Muscle of leg (tissue), 3 donors: ENCODE measurements at regions not wholly inside any gene's neighbourhood (a gene's known extent, or its start where the extent isn't known, plus 50 kb on each side); places are given as distances from the start of the nearest gene placed in this dataset.

Source experiments
- DNase-seq: peaks from one replicate; pipeline ENCODE4 v3.0.0; 2013
- H3K27ac ChIP-seq: one replicate; pipeline ENCODE4 v1.5.1; 2013; ENCODE audit warnings: mild to moderate bottlenecking, low read length, control low read depth
- H3K27me3 ChIP-seq: one replicate; pipeline ENCODE4 v1.6.1; 2013; ENCODE audit warnings: low read length; ENCODE audit not compliant: control insufficient read depth, insufficient read depth
- H3K36me3 ChIP-seq: one replicate; pipeline ENCODE4 v1.6.1; 2013; ENCODE audit warnings: low read length; ENCODE audit not compliant: control insufficient read depth, insufficient read depth
- H3K4me1 ChIP-seq: one replicate; pipeline ENCODE4 v1.6.1; 2013; ENCODE audit warnings: low read length; ENCODE audit not compliant: control insufficient read depth, insufficient read depth
- H3K4me3 ChIP-seq: one replicate; pipeline ENCODE4 v1.5.1; 2013; ENCODE audit warnings: low read length, control low read depth
- H3K9me3 ChIP-seq: replicated peaks from 2 replicates; pipeline ENCODE4 v1.6.1; 2013; ENCODE audit warnings: low read depth, low read length; ENCODE audit not compliant: control insufficient read depth
- WGBS: methylation state at CpG from one replicate; pipeline ENCODE4 v1.1.5; 2013; ENCODE audit warnings: missing lambda C conversion rate; ENCODE audit not compliant: insufficient coverage; 5-methylcytosine and 5-hydroxymethylcytosine counted together

- Histone ChIP-seq H3K27ac (no peak overlapping the region), H3K4me3 (no peak overlapping the region), H3K27me3 (no peaks in the 10 kb centered on the region), H3K9me3 (no peaks in the 10 kb centered on the region), H3K4me1 (no peaks in the 10 kb centered on the region), H3K36me3 (no peaks in the 10 kb centered on the region)
- no CpG with 5 or more reads among the region's 4 CpGs for WGBS
- no peak for DNase-seq
These were observed 636.6 kb upstream of the GOT2 start for GRCh38 chr16:59370717-59371116.

GRCh38 chr16:59369523-59369922 lies 635.4 kb upstream of the GOT2 start:
- no peaks in the 10 kb centered on the region for H3K36me3 ChIP-seq
- no peak overlapping the region for H3K4me3 ChIP-seq
- H3K4me1 ChIP-seq: no peaks in the 10 kb centered on the region
- H3K9me3 ChIP-seq: no peaks in the 10 kb centered on the region
- WGBS: no CpG with 5 or more reads among the region's 5 CpGs
- no peak for DNase-seq
- no peaks in the 10 kb centered on the region for H3K27me3 ChIP-seq
- H3K27ac ChIP-seq: no peak overlapping the region

- no peaks in the 10 kb centered on the region for H3K27me3 ChIP-seq
- no peaks in the 10 kb centered on the region for H3K9me3 ChIP-seq
- no peak overlapping the region for H3K4me3 ChIP-seq
- no peaks in the 10 kb centered on the region for H3K4me1 ChIP-seq
- no peak overlapping the region for H3K27ac ChIP-seq
- WGBS: 56% methylated on average over 2 of the region's 6 CpGs
- H3K36me3 ChIP-seq: no peaks in the 10 kb centered on the region
- no peak for DNase-seq
These were observed 634.5 kb upstream of the GOT2 start for GRCh38 chr16:59368586-59368985.

GRCh38 chr16:59356709-59357108 lies 622.6 kb upstream of the GOT2 start:
- Histone ChIP-seq H3K27ac (no peak overlapping the region), H3K36me3 (no peaks in the 10 kb centered on the region), H3K4me1 (no peaks in the 10 kb centered on the region), H3K4me3 (no peak overlapping the region), H3K9me3 (no peaks in the 10 kb centered on the region), H3K27me3 (no peaks in the 10 kb centered on the region)
- WGBS: no CpG with 5 or more reads among the region's 1 CpG
- DNase-seq: no peak

GRCh38 chr16:59356144-59356543 lies 622.0 kb upstream of the GOT2 start:
- H3K27me3 ChIP-seq: no peaks in the 10 kb centered on the region
- no peaks in the 10 kb centered on the region for H3K36me3 ChIP-seq
- no peak overlapping the region for H3K4me3 ChIP-seq
- no CpG with 5 or more reads among the region's 5 CpGs for WGBS
- H3K27ac ChIP-seq: no peak overlapping the region
- H3K9me3 ChIP-seq: no peaks in the 10 kb centered on the region
- no peaks in the 10 kb centered on the region for H3K4me1 ChIP-seq
- no peak for DNase-seq

GRCh38 chr16:59355704-59356103 lies 621.6 kb upstream of the GOT2 start:
- no peak overlapping the region for H3K27ac ChIP-seq
- H3K36me3 ChIP-seq: no peaks in the 10 kb centered on the region
- no peaks in the 10 kb centered on the region for H3K9me3 ChIP-seq
- WGBS: no CpG with 5 or more reads among the region's 2 CpGs
- no peak overlapping the region for H3K4me3 ChIP-seq
- DNase-seq: no peak
- no peaks in the 10 kb centered on the region for H3K27me3 ChIP-seq
- H3K4me1 ChIP-seq: no peaks in the 10 kb centered on the region

- H3K27ac ChIP-seq: no peak overlapping the region
- 86% methylated on average over 2 of the region's 6 CpGs for WGBS
- no peaks in the 10 kb centered on the region for H3K36me3 ChIP-seq
- no peaks in the 10 kb centered on the region for H3K4me1 ChIP-seq
- H3K4me3 ChIP-seq: no peak overlapping the region
- no peak for DNase-seq
- H3K9me3 ChIP-seq: no peaks in the 10 kb centered on the region
- H3K27me3 ChIP-seq: no peaks in the 10 kb centered on the region
These were observed 617.3 kb upstream of the GOT2 start for GRCh38 chr16:59351305-59351903.

- Histone ChIP-seq H3K27me3 (no peaks in the 10 kb centered on the region), H3K4me3 (no peak overlapping the region), H3K9me3 (no peaks in the 10 kb centered on the region), H3K27ac (no peak overlapping the region), H3K4me1 (no peaks in the 10 kb centered on the region), H3K36me3 (no peaks in the 10 kb centered on the region)
- no CpG with 5 or more reads among the region's 2 CpGs for WGBS
- no peak for DNase-seq
These were observed 616.6 kb upstream of the GOT2 start for GRCh38 chr16:59350670-59351069.

- no peaks in the 10 kb centered on the region for H3K36me3 ChIP-seq
- H3K27me3 ChIP-seq: no peaks in the 10 kb centered on the region
- no peaks in the 10 kb centered on the region for H3K9me3 ChIP-seq
- H3K4me1 ChIP-seq: no peaks in the 10 kb centered on the region
- H3K4me3 ChIP-seq: no peak overlapping the region
- no peak for DNase-seq
- WGBS: 60% methylated on average over 1 of the region's 3 CpGs
- H3K27ac ChIP-seq: no peak overlapping the region
These were observed 608.6 kb upstream of the GOT2 start for GRCh38 chr16:59342669-59343068.

- no peaks in the 10 kb centered on the region for H3K9me3 ChIP-seq
- no peak overlapping the region for H3K4me3 ChIP-seq
- H3K4me1 ChIP-seq: no peaks in the 10 kb centered on the region
- no peak overlapping the region for H3K27ac ChIP-seq
- H3K27me3 ChIP-seq: no peaks in the 10 kb centered on the region
- no CpG with 5 or more reads among the region's 2 CpGs for WGBS
- peak; percentile 28 for DNase-seq
- no peaks in the 10 kb centered on the region for H3K36me3 ChIP-seq
These were observed 607.3 kb upstream of the GOT2 start for GRCh38 chr16:59341368-59341767.

- Histone ChIP-seq H3K9me3 (no peaks in the 10 kb centered on the region), H3K27me3 (no peaks in the 10 kb centered on the region), H3K27ac (no peak overlapping the region), H3K4me1 (no peaks in the 10 kb centered on the region), H3K4me3 (no peak overlapping the region), H3K36me3 (no peaks in the 10 kb centered on the region)
- no CpG with 5 or more reads among the region's 2 CpGs for WGBS
- no peak for DNase-seq
These were observed 605.8 kb upstream of the GOT2 start for GRCh38 chr16:59339871-59340270.
